H1 (cell line): ENCODE measurements at regions not wholly inside any gene's neighbourhood (a gene's known extent, or its start where the extent isn't known, plus 50 kb on each side); places are given as distances from the start of the nearest gene placed in this dataset.

Source experiments
- CTCF ChIA-PET: fragments of 300-600 bp; sonication (Branson Sonifier 250); formaldehyde crosslinking; loops from one replicate; lab custom pipeline; 2021; ENCODE audit not compliant: partially characterized antibody; lab: Charles Lee
- POLR2A ChIA-PET: fragments of 300-600 bp; sonication (Branson Sonifier 250); formaldehyde crosslinking; loops from one replicate; lab custom pipeline; 2021; ENCODE audit warnings: inconsistent platforms; ENCODE audit not compliant: partially characterized antibody; lab: Charles Lee
- DNase-seq, 2 experiments: peaks; one replicate each; pipeline versions ENCODE4 v3.0.0 to v3.0.0-alpha.2; 2010 to 2022; ENCODE audit warnings: low spot score in 2 of 2, low read depth in 1 of 2, mixed read lengths in 1 of 2
- FAIRE-seq: peaks from 2 replicates; lab custom pipeline; 2011; peaks lifted over from hg19 to GRCh38; lab: Jason Lieb, UNC
- H2AFZ ChIP-seq: 2 replicates; pipeline ENCODE4 v1.8.1; 2012; ENCODE audit warnings: low read length, inconsistent platforms
- H2AK5ac ChIP-seq: 2 replicates; pipeline ENCODE4 v1.6.1; 2013; ENCODE audit warnings: low read depth, low read length
- H2BK120ac ChIP-seq: replicated peaks from 2 replicates; pipeline ENCODE3; 2013; ENCODE audit warnings: low read depth, low read length, inconsistent platforms
- H2BK12ac ChIP-seq: 2 replicates; pipeline ENCODE4 v1.6.1; 2013; ENCODE audit warnings: low read depth, low read length
- H2BK15ac ChIP-seq: 2 replicates; pipeline ENCODE4 v1.6.1; 2013; ENCODE audit warnings: low read length
- H2BK20ac ChIP-seq: 2 replicates; pipeline ENCODE4 v1.6.1; 2013; ENCODE audit warnings: low read length
- H2BK5ac ChIP-seq: 2 replicates; pipeline ENCODE4 v1.6.1; 2013; ENCODE audit warnings: low read depth, low read length
- H3K14ac ChIP-seq: 2 replicates; pipeline ENCODE4 v1.6.1; 2013; ENCODE audit warnings: inconsistent platforms; ENCODE audit not compliant: insufficient read length
- H3K18ac ChIP-seq: 2 replicates; pipeline ENCODE4 v1.6.1; 2013; ENCODE audit warnings: low read length; ENCODE audit errors: extremely low read depth
- H3K23ac ChIP-seq: 2 replicates; pipeline ENCODE4 v1.6.1; 2013; ENCODE audit warnings: inconsistent platforms; ENCODE audit not compliant: insufficient read length
- H3K23me2 ChIP-seq: 2 replicates; pipeline ENCODE4 v1.6.1; 2013; ENCODE audit warnings: low read depth, low read length
- H3K27ac ChIP-seq: 2 replicates; pipeline ENCODE4 v1.6.1; 2011; ENCODE audit warnings: low read depth, low read length, inconsistent platforms
- H3K27me3 ChIP-seq, 4 experiments: replicated peaks in 1 of 4; 1 replicate in 1 of 4; 2 replicates in 3 of 4; pipeline versions ENCODE4 v1.6.1 to v1.8.1; 2011 to 2013; ENCODE audit warnings: low read length in 3 of 4, mild to moderate bottlenecking in 3 of 4, inconsistent platforms in 2 of 4, mixed read lengths in 2 of 4, moderate library complexity in 1 of 4; ENCODE audit not compliant: control insufficient read depth in 3 of 4, insufficient read depth in 3 of 4; ENCODE audit errors: extremely low read depth in 1 of 4
- H3K36me3 ChIP-seq, 4 experiments: 2 replicates each; pipeline versions ENCODE4 v1.6.1 to v1.8.1; 2011 to 2013; ENCODE audit warnings: mild to moderate bottlenecking in 4 of 4, low read length in 3 of 4, moderate library complexity in 2 of 4, control low read depth in 1 of 4, inconsistent platforms in 1 of 4; ENCODE audit not compliant: insufficient read depth in 4 of 4, control insufficient read depth in 2 of 4
- H3K4ac ChIP-seq: replicated peaks from 2 replicates; pipeline ENCODE3; 2013; ENCODE audit warnings: low read length, low read depth, mixed read lengths, inconsistent platforms; ENCODE audit not compliant: insufficient read length
- H3K4me1 ChIP-seq, 4 experiments: replicated peaks in 1 of 4; 1 replicate in 1 of 4; 2 replicates in 3 of 4; pipeline versions ENCODE4 v1.6.1 to v1.8.1; 2011 to 2013; ENCODE audit warnings: low read length in 3 of 4, inconsistent platforms in 2 of 4, mixed read lengths in 1 of 4; ENCODE audit not compliant: insufficient read depth in 4 of 4, control insufficient read depth in 3 of 4
- H3K4me2 ChIP-seq, 2 experiments: 2 replicates each; pipeline versions ENCODE4 v1.6.1 to v1.8.1; 2011 to 2013; ENCODE audit warnings: low read depth in 2 of 2, low read length in 2 of 2, control low read depth in 1 of 2, inconsistent platforms in 1 of 2, mild to moderate bottlenecking in 1 of 2; ENCODE audit not compliant: insufficient read depth in 1 of 2
- H3K4me3 ChIP-seq, 4 experiments: fragments of 200-600, 300-600 bp in 1 of 4; sonication (generic), shearing (Covaris generic), sonication (Bioruptor Twin) in 1 of 4; 2 replicates each; pipeline versions ENCODE4 v1.5.1 to v1.8.1; 2011 to 2016; ENCODE audit warnings: low read length in 4 of 4, low read depth in 3 of 4, control low read depth in 2 of 4, inconsistent platforms in 2 of 4, mild to moderate bottlenecking in 2 of 4, mixed read lengths in 1 of 4, moderate library complexity in 1 of 4; ENCODE audit not compliant: insufficient read depth in 2 of 4; ENCODE audit errors: extremely low read depth in 1 of 4
- H3K56ac ChIP-seq: replicated peaks from 2 replicates; pipeline ENCODE3; 2013; ENCODE audit warnings: low read depth, mild to moderate bottlenecking, mixed read lengths, low read length, inconsistent platforms; ENCODE audit not compliant: insufficient read length
- H3K79me1 ChIP-seq: 2 replicates; pipeline ENCODE4 v1.6.1; 2013; ENCODE audit warnings: low read depth, low read length, control low read depth
- H3K79me2 ChIP-seq, 2 experiments: 2 replicates each; pipeline versions ENCODE4 v1.6.1 to v1.8.1; 2012 to 2013; ENCODE audit warnings: low read length in 2 of 2, mild to moderate bottlenecking in 2 of 2, inconsistent platforms in 1 of 2; ENCODE audit not compliant: insufficient read depth in 2 of 2, control insufficient read depth in 1 of 2
- H3K9ac ChIP-seq, 4 experiments: replicated peaks in 1 of 4; 1 replicate in 1 of 4; 2 replicates in 3 of 4; pipeline versions ENCODE4 v1.6.1 to v1.8.1; 2011 to 2013; ENCODE audit warnings: low read depth in 3 of 4, low read length in 3 of 4, control low read depth in 2 of 4, mild to moderate bottlenecking in 2 of 4, moderate library complexity in 2 of 4, inconsistent platforms in 1 of 4; ENCODE audit errors: extremely low read depth in 1 of 4
- H3K9me3 ChIP-seq, 2 experiments: 2 replicates each; pipeline versions ENCODE4 v1.6.1 to v1.8.1; 2012 to 2013; ENCODE audit warnings: mild to moderate bottlenecking in 2 of 2, moderate library complexity in 2 of 2, control low read depth in 1 of 2, inconsistent platforms in 1 of 2, low read depth in 1 of 2, low read length in 1 of 2, mixed read lengths in 1 of 2; ENCODE audit not compliant: insufficient read depth in 2 of 2
- H4K20me1 ChIP-seq, 2 experiments: replicated peaks in 1 of 2; 2 replicates each; pipeline versions ENCODE3 to v1.8.1; 2011 to 2013; ENCODE audit warnings: inconsistent platforms in 2 of 2, low read length in 2 of 2, mild to moderate bottlenecking in 1 of 2; ENCODE audit not compliant: insufficient read depth in 2 of 2, control insufficient read depth in 1 of 2
- H4K5ac ChIP-seq: 2 replicates; pipeline ENCODE4 v1.6.1; 2013; ENCODE audit warnings: low read length, low read depth, mixed read lengths, inconsistent platforms; ENCODE audit not compliant: insufficient read length
- H4K8ac ChIP-seq: 2 replicates; pipeline ENCODE4 v1.8.0; 2013; ENCODE audit warnings: mild to moderate bottlenecking, moderate library complexity, low read length, inconsistent platforms; ENCODE audit not compliant: insufficient read depth; ENCODE audit errors: extremely low read depth
- H4K91ac ChIP-seq: replicated peaks from 2 replicates; pipeline ENCODE3; 2013; ENCODE audit warnings: low read length, mixed read lengths, inconsistent platforms; ENCODE audit not compliant: insufficient read length
- BRCA1 ChIP-seq: IDR thresholded peaks from 2 replicates; pipeline ENCODE4 v1.6.1; 2012; ENCODE audit warnings: low read depth, low read length, improper control_type of control experiment
- CBX5 ChIP-seq: fragments of 300-800, 300-1000 bp; sonication (generic); IDR thresholded peaks from 2 replicates; pipeline ENCODE4 v1.7.1; 2016; ENCODE audit warnings: antibody characterized with exemption, low read length, low read depth
- CBX8 ChIP-seq: fragments of 300-800, 300-1000 bp; sonication (generic); IDR thresholded peaks from 2 replicates; pipeline ENCODE4 v1.7.1; 2016; ENCODE audit warnings: low read depth, low read length, borderline replicate concordance
- CEBPB ChIP-seq: IDR thresholded peaks from 2 replicates; pipeline ENCODE4 v1.6.1; 2012; ENCODE audit warnings: low read depth, low read length
- CTBP2 ChIP-seq: IDR thresholded peaks from 2 replicates; pipeline ENCODE4 v1.7.0; 2011; ENCODE audit warnings: borderline replicate concordance, mild to moderate bottlenecking, moderate library complexity, mixed read lengths, low read length; ENCODE audit not compliant: insufficient read depth, insufficient read length
- EZH2 ChIP-seq: fragments of 200-600 bp; sonication (generic); IDR thresholded peaks from 2 replicates; pipeline ENCODE4 v1.7.1; 2012; ENCODE audit warnings: low read depth, mild to moderate bottlenecking, moderate library complexity, low read length, inconsistent platforms; ENCODE audit not compliant: severe bottlenecking
- GABPA ChIP-seq: IDR thresholded peaks from 2 replicates; pipeline ENCODE4 v1.6.1; 2011; ENCODE audit warnings: mild to moderate bottlenecking, low read length, moderate library complexity, borderline replicate concordance; ENCODE audit not compliant: insufficient read depth
- HDAC6 ChIP-seq: IDR thresholded peaks from one replicate; pipeline ENCODE4 v1.7.1; 2012; ENCODE audit warnings: low read depth, mild to moderate bottlenecking, inconsistent platforms, low read length, moderate library complexity
- KDM1A ChIP-seq: fragments of 200-600, 300-600 bp; sonication (generic); IDR thresholded peaks from 2 replicates; pipeline ENCODE4 v1.7.1; 2016; ENCODE audit warnings: mild to moderate bottlenecking, low read length, borderline replicate concordance
- NANOG ChIP-seq: IDR thresholded peaks from 2 replicates; pipeline ENCODE4 v1.6.1; 2011; ENCODE audit warnings: low read length, low read depth, mild to moderate bottlenecking, inconsistent platforms; ENCODE audit not compliant: insufficient read depth, poor library complexity, severe bottlenecking
- RXRA ChIP-seq: IDR thresholded peaks from 2 replicates; pipeline ENCODE4 v1.6.1; 2011; ENCODE audit warnings: low read depth, mild to moderate bottlenecking, low read length, moderate library complexity; ENCODE audit not compliant: insufficient read depth
- SP2 ChIP-seq: IDR thresholded peaks from 2 replicates; pipeline ENCODE4 v1.6.1; 2012; ENCODE audit warnings: mild to moderate bottlenecking, low read length, inconsistent platforms
- TCF12 ChIP-seq: IDR thresholded peaks from 2 replicates; pipeline ENCODE4 v1.6.1; 2011; ENCODE audit warnings: low read depth, mild to moderate bottlenecking, low read length
- ZNF274 ChIP-seq: IDR thresholded peaks from 2 replicates; pipeline ENCODE4 v1.7.0; 2012; ENCODE audit warnings: low read length, borderline replicate concordance; ENCODE audit errors: extremely low read depth
- WGBS, 2 experiments: shearing (Covaris generic) in 1 of 2; methylation state at CpG; one replicate each; pipeline versions ENCODE4 v1.1.6 to v1.1.7; 2013 to 2015; ENCODE audit warnings: low lambda C conversion rate in 2 of 2, mixed read lengths in 2 of 2, inconsistent platforms in 1 of 2, low coverage in 1 of 2, missing lambda C conversion rate in 1 of 2; ENCODE audit not compliant: insufficient replicate concordance in 2 of 2, insufficient coverage in 1 of 2, insufficient read length in 1 of 2; ENCODE audit errors: extremely low coverage in 1 of 2, missing lambda C conversion rate in 1 of 2; 5-methylcytosine and 5-hydroxymethylcytosine counted together
- TF ChIP-seq, protein P1 (sequence below): IDR thresholded peaks from 2 replicates; pipeline ENCODE4 v1.6.1; 2012; ENCODE audit warnings: inconsistent platforms

DNA sequence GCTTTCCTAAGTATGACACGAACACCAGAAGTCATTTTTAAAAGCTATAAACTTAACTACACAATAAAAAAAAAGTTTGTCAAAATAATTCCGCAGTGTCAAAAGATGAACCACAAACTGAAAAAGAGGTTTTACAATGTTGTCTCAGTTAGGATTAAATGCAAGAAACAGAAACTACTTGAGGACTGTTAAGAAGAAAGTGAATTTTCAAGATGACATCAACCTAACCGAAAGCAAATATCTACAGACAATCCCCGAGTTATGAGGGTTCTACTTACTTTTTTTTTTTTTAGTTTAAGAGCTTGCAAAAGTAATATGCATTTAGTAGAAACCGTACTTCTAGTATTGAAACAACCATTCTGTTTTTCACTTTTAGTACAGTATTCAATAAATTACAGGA, 62.3 kb downstream of the TFPI2 start:
- no peaks in the 10 kb centered on the region for H3K9me3 ChIP-seq
- H3K4me3 ChIP-seq: no peak overlapping the region
- H2BK120ac ChIP-seq: no peak overlapping the region
- no peak overlapping the region for H3K9ac ChIP-seq
- H4K91ac ChIP-seq: no peak overlapping the region
- WGBS, 2 experiments: 97% methylated on average over 5 of the region's 5 CpGs; no CpG with 5 or more reads in 1 of the 2 experiments
- H2BK20ac ChIP-seq: no peak overlapping the region
- H2BK5ac ChIP-seq: no peak overlapping the region
- no peaks in the 10 kb centered on the region for H3K27me3 ChIP-seq
- H3K4ac ChIP-seq: no peak overlapping the region
- no peaks in the 10 kb centered on the region for H4K20me1 ChIP-seq
- CTCF ChIA-PET: interaction anchor here (0.6 to 0.9 kb wide), 2 partner anchors 29 to 260 kb away, joined by 3 to 5 read pairs; no protein-coding TSS in a partner anchor
- H3K4me2 ChIP-seq: no peak overlapping the region
- no peak for FAIRE-seq
- H3K36me3 ChIP-seq: no peaks in the 10 kb centered on the region
- peaks cover 0 to 2% (median 0%) of the 10 kb centered on the region in 4 experiments; a peak in 1 of 7 replicates for H3K4me1 ChIP-seq
- no peak overlapping the region for H2BK15ac ChIP-seq
- no peak overlapping the region for H4K8ac ChIP-seq
- H2AK5ac ChIP-seq: no peak overlapping the region
- no peaks in the 10 kb centered on the region for H3K23me2 ChIP-seq
- H3K27ac ChIP-seq: no peak overlapping the region
- H3K79me2 ChIP-seq: no peaks in the 10 kb centered on the region
- H3K79me1 ChIP-seq: no peaks in the 10 kb centered on the region
- DNase-seq: no peak
- no peak overlapping the region for H3K56ac ChIP-seq
- no peak overlapping the region for H3K14ac ChIP-seq
- POLR2A ChIA-PET: no interaction called here
- H4K5ac ChIP-seq: no peak overlapping the region
- H2BK12ac ChIP-seq: no peak overlapping the region
- H2AFZ ChIP-seq: no peak overlapping the region
- H3K18ac ChIP-seq: no peak overlapping the region
- H3K23ac ChIP-seq: no peak overlapping the region
- TF ChIP-seq GABPA (no peak), CTBP2 (no peak), BRCA1 (no peak), CBX8 (no peak), CEBPB (no peak), HDAC6 (no peak), ZNF274 (no peak), RXRA (no peak), EZH2 (no peak), SP2 (no peak), KDM1A (no peak), CBX5 (no peak), TCF12 (no peak), NANOG (no peak)
- TF ChIP-seq, protein P1, sequence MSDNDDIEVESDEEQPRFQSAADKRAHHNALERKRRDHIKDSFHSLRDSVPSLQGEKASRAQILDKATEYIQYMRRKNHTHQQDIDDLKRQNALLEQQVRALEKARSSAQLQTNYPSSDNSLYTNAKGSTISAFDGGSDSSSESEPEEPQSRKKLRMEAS: no peak
